Right kidney (tissue), 1 donor: ENCODE measurements at regions not wholly inside any gene's neighbourhood (a gene's known extent, or its start where the extent isn't known, plus 50 kb on each side); places are given as distances from the start of the nearest gene placed in this dataset.
"Not testable (repeated sequence)": the region's sequence is repeated elsewhere in the genome, so short reads cannot be mapped to it uniquely, and the experiment has no call there.

ENCODE experiments used
- DNase-seq: peaks from one replicate; pipeline ENCODE4 v3.0.0-alpha.2; 2016

DNA sequence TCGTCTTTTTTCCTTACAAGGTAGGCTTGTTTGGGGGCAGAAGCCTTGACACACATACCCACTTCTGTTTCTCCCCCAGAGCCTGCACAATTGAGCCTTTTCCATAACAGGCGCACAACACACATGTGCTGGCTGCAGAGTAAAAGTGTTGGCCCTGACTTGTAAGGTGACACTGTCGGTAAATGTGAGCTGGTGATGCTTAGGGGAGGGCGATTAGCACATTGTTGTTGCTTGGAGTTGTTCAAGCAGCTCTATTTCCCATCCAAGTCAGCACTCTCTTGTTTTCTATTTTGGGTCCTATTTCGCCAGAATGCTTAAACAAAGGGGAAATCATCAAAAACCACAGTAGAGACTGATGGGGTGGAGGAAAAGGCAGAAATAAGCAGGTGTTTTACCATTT is 51.9 kb upstream of the PTPRJ start:
- no peak for DNase-seq

- peak; percentile 36 for DNase-seq
Observed at GRCh38 chr11:47924184-47924691, 56.1 kb upstream of the PTPRJ start.

GRCh38 chr11:47923667-47924066 is 56.7 kb upstream of the PTPRJ start:
- DNase-seq: no peak

GRCh38 chr11:47921080-47921555 is 59.2 kb upstream of the PTPRJ start:
- DNase-seq: not testable (repeated sequence)

DNA sequence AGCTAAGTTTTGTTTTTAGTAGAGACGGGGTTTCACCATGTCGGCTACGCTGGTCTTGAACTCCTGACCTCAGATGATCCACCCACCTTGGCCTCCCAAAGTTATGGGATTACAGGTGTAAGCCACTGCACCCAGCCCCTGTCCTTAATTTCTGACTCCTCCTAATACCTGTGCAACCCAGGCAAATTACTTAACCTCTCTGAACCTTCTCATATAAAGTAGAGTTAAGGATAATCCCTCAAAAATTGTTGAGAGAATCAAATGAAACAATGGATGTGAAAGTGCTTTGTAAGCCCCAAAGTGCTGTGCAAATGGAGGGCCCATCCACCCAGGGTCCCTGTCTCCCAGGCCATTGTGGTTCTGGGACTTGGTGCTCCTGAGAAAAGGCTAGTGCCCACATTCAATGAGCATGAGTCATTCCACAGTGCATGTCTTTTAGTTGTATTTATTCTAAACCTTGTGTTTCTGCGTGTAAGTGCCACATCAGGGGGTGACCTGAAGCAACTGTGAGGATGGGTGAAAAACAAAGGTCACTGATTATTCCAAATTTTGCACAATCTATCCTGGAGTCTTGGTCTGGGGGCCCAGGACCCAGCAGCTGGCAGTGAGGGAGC is 61.4 kb upstream of the PTPRJ start:
- no peak for DNase-seq

GRCh38 chr11:47918370-47918690 is 62.0 kb upstream of the PTPRJ start:
- no peak for DNase-seq

DNA sequence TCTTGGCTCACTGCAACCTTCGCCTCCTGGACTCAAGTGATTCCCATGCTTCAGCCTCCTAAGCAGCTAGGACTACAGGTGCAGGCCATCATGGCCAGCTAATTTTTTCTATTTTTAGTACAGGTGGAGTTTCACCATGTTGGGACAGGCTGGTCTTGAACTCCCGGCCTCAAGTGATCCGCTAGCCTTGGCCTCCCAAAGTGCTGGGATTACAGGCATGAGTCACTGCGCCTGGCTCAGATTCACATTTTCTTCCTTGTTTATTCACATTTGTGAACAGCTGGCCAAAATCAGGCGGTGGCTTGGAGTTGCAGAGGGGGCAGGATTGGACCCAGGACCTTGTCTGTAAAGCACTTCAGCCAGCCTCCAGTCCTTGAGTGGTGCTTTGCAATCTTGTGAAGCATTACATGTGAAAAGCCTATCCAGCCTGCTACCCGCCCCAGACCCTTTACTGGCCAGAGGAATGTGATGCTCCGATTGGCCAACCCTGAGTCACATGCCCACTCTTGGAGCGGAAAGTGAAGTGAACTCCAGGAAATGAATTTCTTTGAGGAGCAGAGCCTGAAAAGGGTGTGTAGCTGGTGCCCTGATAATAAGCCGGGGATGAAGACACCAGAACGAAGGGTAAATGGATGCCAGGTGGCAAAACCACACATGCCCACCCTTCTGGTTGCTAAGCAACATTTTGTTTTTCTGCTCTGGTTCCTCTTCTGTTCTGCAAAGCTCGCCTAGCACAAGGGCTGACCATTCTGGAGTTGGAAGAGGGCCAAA is 62.6 kb upstream of the PTPRJ start:
- DNase-seq: peak; percentile 58

- peak; percentile 23 for DNase-seq
Observed at GRCh38 chr11:47916361-47916841, 64.0 kb upstream of the PTPRJ start.

DNA sequence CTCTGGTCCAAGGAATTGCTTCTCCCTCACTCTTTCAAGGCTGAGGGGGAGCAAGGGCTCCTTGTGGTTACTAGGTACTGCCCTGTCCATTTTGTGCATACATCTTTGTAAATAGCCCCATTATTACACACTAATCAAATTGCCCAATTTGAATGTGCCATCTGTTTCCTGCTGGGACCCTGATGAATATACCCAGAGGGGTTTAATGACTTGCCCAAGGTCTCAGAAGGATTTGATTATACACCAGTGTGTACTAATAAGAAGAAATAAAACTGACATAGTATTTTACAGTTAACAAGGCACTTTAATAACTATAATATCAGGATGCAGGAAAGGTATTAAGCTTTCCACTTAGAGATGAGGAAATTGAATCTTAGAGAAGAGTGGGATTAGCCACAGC is 64.6 kb upstream of the PTPRJ start:
- no peak for DNase-seq

- peak; percentile 18 for DNase-seq
Observed at GRCh38 chr11:47915374-47915773, 65.0 kb upstream of the PTPRJ start.

DNA sequence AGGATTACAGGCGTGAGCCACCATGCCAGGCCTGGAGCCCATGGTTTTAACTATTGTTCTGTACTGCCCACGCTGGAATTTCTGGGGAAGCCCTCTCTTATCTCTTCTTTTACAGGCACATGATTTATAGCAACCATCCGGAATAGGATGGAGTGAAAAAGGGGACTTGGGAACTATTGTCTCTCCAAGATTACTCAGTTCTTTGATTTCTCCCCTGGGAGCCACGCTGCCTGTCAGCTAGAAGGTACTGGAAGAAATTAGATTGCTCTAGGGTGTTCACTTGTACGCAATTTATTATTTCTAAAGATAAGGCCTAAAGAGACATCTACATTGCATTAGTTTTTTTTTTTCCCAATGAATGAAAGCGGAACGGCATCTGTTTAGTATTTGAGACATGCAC is 65.6 kb upstream of the PTPRJ start:
- DNase-seq: no peak

GRCh38 chr11:47913529-47914244 is 65.5 kb upstream of the NUP160 start:
- DNase-seq: no peak

DNA sequence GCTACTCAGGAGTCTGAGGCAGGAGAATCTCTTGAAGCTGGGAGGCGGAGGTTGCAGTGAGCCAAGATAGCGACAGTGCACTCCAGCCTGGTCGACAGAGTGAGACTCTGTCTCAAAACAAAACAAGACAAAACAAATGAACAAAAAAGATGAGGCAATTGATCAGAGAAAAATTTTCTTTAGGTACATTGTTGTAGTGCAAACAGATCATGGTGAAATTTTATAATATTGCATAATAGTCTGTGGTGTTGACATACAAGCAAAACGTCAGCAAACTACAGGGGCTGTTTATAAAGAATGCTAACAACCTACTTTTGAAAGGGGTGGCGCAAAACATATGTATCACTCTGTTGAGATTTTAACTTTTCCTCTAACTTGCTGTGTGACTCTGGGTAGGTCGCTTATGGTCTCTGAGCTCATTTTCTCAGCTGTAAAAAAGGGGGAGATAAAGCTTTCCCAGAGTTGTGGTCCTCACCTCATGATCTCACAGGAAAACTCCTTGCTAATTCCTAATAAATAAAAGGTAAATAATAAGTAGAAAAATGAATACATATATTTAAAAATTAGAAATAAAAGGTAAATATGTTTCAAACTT is 64.8 kb upstream of the NUP160 start:
- DNase-seq: no peak

DNA sequence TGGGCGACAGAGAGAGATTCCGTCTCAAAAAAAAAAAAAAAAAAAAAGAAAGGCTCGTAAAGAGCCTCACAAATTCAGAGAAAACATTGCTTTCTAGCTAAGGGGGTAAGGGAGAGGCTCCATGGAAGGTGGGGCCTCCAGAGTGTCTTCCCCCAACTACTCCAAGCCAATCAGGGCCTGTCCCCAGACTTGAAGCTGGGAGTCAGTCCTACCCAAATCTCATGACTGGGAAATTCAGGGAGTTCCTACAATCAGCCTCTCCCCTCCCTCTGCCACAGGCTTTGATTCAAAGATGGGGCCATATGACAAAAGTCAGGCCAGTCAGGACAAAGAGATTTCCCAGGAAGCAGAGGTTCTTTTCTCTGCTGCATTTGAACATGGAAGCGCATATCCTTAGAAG is 63.0 kb upstream of the NUP160 start:
- no peak for DNase-seq

GRCh38 chr11:47908198-47908597 is 60.0 kb upstream of the NUP160 start:
- DNase-seq: no peak

- no peak for DNase-seq
Observed at GRCh38 chr11:47907499-47907898, 59.3 kb upstream of the NUP160 start.

GRCh38 chr11:47906066-47906465 is 57.9 kb upstream of the NUP160 start:
- no peak for DNase-seq

- no peak for DNase-seq
Observed at GRCh38 chr11:47905358-47906059, 57.4 kb upstream of the NUP160 start.

DNA sequence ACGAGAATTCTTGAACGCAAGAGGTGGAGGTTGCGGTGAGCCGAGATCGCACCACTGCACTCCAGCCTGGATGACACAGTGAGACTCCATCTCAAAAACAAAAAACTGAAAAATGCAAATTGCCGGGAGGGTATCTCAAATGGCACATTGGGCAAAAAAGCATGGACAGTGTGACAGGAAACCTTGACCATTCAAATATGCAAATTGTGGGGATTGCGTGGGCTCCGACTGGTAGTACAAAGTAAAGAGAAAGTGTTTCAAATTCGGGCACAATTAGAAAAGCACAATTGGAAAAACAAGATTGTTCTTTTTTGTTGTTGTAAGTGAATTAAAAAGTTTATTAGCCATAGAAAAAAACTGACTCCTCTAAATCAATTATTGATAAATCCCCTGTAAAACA is 56.7 kb upstream of the NUP160 start:
- DNase-seq: no peak

DNA sequence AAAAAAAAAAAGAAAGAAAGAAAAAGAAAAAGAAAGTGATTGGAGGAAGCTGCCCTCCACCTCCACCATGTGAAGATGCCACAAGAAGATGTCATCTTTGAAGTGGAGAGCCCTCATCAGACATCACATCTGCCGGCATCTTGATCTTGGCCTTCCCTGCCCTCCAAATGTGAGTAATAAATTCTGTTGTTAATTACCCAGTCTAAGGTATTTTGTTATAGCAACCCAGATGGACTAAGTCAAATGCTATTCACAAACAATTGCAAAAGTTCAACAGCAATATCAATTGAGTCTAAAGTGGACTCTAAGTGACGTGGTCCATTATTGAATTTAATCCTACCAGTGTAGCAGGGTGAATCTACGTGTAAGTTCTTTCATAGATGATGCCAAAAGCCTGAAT is 55.9 kb upstream of the NUP160 start:
- DNase-seq: no peak

DNA sequence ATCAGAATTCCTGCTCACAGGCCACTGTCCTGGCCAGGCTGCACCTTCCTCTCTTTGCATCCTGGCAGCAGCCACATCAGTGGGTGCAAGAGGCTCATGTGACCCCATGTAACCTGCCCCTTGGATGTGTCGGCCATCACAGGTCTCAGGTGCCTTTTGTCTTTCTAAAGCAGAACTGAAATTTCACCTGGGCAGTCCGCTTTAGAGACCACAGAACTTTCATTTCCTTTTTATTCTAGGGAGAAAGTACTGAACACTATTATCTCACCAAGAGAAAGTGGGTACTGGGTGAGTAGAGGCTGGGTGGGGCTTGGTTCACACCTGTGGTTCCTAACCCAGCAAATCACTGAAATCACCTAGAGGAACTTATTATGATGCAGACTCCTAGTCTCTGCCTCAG is 51.7 kb upstream of the NUP160 start:
- no peak for DNase-seq
